HG03159 (cell line): ENCODE measurements at regions not wholly inside any gene's neighbourhood (a gene's known extent, or its start where the extent isn't known, plus 50 kb on each side); places are given as distances from the start of the nearest gene placed in this dataset.

Experiments
- ATAC-seq: cut with Tn5 transposase; IDR thresholded peaks from one replicate; pipeline ENCODE4 v1.9.1; 2021; ENCODE audit warnings: mild to moderate bottlenecking, moderate library complexity; ENCODE audit not compliant: unreplicated experiment

DNA sequence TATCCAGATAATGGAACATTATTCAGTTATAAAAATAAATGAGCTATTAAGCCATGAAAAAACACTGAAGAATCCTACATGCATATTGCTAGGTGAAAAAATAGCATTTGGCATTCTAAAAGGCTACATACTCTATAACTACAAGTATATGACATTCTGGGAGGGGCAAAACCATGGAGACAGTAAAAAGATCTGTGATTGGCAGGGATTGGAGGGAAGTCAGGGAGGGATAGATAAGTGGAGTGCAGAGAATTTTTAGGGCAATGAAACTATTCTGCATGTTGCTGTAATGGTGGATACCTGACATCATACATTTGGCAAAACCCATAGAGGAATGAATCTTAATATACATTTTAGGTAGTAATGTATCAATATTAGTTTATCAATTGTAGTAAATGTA lies 63.1 kb upstream of the SLC38A2 start:
- ATAC-seq: no peak

DNA sequence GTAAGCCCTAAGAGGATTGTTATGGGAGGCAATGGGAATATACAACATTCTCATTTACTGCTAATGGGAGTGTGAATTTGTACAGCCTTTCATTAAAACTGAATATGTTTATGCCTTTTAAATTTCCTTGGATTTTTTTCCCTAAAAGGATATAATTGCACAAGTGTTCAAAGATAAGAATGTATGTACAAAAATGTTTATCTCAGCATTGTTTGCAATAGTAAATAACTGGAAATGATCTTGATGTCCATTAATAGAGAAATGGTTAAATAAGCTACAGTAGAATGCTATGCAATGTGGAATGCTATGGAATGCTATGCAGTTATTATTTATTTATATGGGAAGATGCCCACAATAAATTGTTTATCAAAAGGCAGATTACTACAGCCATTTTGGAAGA lies 62.5 kb upstream of the SLC38A2 start:
- no peak for ATAC-seq

DNA sequence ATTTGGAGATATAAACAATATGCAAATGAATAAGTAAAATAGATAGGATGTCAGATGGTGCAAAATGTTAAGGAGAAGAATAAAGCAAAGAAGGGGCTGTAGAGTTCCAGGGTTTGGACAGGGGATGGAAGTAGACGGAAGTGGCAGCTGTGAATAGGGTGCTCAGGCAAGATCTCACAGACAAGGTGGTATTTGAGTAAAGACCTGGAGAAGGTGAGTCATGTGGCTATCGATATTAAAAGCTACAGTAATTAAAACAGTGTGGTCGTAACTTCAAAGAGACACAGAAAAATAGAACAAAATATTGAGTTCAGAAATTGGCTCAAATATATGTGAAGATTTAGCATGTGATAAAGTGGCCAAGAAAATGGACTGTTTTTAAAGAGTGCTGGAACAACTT lies 61.3 kb upstream of the SLC38A2 start:
- no peak for ATAC-seq

DNA sequence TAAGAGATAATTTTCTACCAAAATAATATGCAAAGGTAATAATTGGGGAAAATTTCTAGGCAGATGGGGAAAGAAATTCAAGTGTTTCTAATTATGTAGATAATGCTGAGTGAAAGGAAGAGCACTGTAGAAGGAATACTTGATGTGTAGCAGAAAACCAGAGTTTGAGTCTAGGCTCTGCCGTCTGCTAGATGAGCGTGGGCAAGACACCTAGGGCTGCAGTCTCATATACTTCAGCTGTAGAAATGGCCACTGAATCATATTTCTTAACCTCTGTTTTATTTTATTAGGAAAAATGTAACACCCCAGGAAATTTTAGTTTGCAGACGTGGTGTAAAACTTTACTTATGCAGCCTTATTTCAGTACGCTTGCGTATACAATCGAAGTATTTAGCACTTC lies 59.8 kb upstream of the SLC38A2 start:
- ATAC-seq: no peak

DNA sequence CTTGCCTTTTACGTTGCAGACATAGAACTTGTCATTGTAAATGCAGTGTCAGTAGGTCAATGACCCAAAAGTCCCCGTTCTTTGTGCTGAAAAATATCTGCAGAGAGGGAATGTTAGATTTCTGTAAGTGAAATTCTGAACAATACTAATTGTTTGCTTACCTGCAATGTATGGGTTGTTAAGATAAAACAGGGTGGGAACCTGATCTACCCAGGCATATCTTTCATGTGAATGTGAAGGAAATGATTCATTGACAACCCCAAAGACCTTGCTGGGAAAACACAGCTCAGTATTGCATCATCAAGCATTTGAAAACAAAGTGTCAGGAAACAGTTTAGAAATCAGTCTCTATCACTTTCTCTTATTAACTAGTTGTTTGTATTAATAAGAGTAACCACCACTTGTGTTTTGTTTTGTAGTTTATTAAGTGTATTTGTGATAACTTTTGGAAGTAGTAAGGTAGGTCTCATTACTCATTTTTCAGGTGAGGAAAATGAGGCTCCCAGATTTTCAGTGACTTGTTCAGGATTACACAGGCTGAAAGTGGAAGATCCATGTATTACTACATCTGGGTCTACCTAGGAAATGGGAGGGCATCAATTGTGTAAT lies 57.9 kb upstream of the SLC38A2 start:
- no peak for ATAC-seq
